LoVo (cell line): ENCODE measurements at regions not wholly inside any gene's neighbourhood (a gene's known extent, or its start where the extent isn't known, plus 50 kb on each side); places are given as distances from the start of the nearest gene placed in this dataset.
A peak's percentile ranks its signal among the peaks of the same experiment; 100 is the strongest.

Source experiments
- DNase-seq: peaks from one replicate; pipeline ENCODE4 v3.0.0-alpha.2; 2016; ENCODE audit warnings: low spot score

GRCh38 chr22:49481659-49482399 lies 345.8 kb downstream of the BRD1 start:
- DNase-seq: no peak

GRCh38 chr22:49480896-49481658 lies 346.6 kb downstream of the BRD1 start:
- DNase-seq: no peak

DNA sequence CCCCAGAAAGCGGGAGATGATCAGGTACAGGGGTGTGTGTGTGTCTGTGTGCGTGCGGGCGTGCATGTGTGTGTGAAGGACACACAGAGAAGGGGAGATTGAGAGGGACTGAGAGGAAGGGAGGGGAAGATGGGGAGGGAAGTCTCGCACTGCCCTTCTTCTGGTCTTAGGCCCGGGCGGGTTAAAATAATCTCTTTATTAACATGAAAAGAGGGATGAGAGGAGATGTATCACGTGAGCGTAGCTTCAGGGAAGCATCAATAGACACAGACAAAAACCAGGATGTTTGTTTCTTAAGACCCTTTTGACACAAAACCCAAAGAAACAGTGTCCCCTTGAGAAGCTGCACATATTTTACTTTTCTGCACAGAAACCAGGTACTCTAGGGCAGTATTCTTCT lies 347.3 kb downstream of the BRD1 start:
- DNase-seq: no peak

- DNase-seq: no peak
Observed at GRCh38 chr22:49479566-49479965, 348.1 kb downstream of the BRD1 start.

GRCh38 chr22:49476800-49477400 lies 350.8 kb downstream of the BRD1 start:
- no peak for DNase-seq

DNA sequence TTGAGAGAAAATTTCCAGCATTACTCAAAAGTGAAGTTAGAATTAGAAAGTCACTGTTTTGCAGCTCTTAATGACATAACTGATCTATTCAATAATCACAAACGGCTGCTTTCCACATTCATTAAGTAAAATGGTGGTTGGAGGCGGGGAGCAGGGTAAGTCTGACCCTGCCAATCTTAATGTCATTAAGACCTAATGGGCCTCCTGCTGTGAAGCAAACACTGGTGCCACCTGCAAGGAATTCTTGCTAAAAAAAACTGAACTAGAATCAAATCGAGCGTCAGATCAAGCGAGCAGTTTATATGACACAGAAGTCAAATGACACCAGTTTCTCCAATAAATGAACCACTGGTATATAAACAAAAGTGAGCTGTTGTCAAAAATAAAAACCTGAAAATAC lies 351.5 kb downstream of the BRD1 start:
- DNase-seq: no peak

DNA sequence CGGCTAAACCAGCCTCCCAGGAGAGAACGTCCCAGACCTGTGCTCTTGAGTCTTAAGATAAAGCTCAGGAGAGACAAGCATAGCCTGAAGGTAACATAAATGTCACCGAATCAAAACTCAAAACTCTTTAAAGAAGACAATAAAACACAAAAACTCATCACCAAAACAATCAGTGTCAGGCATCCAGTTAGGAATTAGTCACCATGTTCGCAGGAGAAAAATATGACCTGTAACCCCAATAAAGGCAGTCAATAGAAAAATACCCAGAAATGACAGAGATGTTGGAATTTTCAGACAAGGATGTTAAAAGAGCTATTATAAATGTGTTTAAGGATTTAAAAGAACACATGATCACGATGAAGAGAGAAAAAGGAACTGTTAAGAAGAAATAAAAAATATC lies 352.4 kb downstream of the BRD1 start:
- DNase-seq: no peak

DNA sequence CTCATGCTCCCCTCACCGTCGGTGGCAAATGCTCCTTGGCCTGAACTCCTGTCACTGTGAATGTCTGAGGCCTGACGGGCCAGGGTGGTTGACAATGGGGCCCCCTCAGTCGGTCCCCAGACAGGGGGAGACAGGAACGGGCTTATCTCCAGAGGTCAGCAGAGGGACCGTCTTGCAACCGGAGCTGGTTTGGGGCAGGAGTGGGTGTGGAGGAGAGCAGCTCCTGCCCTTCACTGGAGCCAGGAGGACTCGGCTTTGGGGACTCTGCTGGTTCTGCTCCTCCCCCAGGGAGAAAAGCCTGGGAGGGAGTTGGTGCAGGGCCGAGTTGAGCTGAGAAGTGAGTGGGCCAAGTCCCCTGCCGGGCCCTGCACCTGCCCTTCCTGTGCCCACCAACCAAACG lies 354.4 kb downstream of the BRD1 start:
- DNase-seq: no peak

GRCh38 chr22:49470741-49471503 lies 356.8 kb downstream of the BRD1 start:
- DNase-seq: no peak

GRCh38 chr22:49469896-49470740 lies 357.6 kb downstream of the BRD1 start:
- DNase-seq: no peak

- no peak for DNase-seq
Observed at GRCh38 chr22:49468487-49469198, 359.0 kb downstream of the BRD1 start.

DNA sequence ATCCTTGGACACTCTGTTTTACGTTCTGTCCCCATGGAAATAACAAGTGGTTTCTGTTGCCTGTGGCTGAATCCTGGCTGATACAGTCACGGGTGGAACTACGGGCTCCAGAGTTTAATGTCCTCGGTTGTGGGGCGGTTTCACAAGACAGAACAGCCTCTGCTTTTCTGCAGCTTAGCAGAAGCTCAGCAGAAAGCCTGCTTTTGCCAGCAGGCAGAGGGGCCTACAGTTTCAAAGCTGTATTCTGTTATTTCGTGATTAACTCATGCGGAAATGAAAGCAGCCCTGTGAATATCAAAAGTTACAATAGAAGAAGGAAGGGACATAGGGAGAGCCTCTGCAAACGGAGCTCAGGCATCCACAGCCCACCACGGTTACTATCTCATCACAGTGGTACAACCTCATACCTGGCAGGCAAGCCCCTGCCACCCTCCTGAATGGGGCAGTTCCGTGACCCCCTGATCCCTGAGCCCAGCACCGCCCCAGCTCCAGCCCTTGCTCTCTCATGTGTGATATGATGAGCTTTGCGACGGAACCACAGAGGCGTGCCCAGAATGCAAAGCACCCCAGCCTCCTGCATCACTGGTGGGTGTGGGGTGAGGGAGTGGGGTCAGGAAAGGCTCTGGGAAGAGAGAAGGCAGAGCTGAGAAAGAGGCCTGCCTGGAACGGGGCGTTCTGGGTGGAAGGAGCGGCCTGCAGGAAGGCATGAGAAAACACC lies 360.6 kb downstream of the BRD1 start:
- no peak for DNase-seq

DNA sequence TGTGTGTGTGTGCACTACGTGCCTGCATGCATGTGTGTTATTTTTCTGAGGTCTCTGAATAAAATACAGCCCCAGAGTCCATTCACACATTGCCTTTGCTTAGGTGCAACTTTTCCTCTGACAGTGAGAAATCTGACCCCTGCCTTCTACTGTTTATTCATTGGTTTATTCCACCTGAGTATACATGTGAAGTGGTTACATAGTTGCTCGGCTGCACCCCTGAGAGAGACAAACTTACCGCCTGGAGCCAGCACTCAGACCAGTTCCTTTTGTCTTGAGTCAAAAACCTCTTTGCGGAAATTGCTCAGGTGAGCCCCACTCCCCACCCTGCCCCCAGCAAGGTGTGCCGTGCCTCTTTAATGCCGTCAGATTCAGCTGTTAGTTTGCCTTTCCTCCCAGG lies 363.6 kb downstream of the BRD1 start:
- DNase-seq: no peak

DNA sequence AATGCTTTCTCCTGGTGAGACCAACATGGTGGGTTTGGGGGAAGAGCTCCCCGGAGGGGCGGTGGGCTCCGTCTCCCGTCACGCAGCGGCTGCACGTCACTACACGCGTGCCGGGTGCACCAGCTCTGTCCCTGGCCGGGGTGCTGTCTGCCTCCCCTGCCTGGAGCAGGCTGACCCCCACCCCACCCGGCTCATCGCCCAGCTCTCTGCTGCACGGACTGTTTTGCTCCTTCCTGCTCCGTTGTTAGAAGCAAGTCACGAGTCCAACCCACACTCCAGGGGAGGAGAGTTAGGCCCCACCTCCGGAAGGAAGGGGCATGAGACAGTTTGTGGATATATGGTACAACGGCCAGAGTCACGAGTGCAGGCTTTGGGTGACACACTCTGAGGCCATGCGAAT lies 364.9 kb downstream of the BRD1 start:
- DNase-seq: no peak

GRCh38 chr22:49462291-49462690 lies 365.4 kb downstream of the BRD1 start:
- no peak for DNase-seq

DNA sequence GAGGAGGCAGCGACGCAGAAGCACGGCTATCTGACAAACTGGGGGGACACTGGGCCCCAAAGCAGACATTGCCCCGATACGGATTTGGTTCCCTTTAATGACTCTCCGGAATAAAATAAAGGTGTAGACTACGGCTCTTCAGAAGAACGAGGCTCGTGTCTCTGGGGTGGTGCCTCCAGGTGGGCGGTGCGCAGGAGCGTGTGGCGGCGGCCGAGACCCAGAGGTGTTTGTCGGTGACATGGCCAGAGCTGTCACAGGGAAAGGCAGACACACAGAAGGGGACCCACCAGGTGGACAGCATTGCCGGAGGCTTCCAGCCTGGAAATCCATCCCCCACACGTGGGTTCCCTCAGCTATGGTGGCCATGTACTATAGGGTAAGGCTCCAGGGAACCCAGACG lies 366.0 kb downstream of the BRD1 start:
- no peak for DNase-seq

DNA sequence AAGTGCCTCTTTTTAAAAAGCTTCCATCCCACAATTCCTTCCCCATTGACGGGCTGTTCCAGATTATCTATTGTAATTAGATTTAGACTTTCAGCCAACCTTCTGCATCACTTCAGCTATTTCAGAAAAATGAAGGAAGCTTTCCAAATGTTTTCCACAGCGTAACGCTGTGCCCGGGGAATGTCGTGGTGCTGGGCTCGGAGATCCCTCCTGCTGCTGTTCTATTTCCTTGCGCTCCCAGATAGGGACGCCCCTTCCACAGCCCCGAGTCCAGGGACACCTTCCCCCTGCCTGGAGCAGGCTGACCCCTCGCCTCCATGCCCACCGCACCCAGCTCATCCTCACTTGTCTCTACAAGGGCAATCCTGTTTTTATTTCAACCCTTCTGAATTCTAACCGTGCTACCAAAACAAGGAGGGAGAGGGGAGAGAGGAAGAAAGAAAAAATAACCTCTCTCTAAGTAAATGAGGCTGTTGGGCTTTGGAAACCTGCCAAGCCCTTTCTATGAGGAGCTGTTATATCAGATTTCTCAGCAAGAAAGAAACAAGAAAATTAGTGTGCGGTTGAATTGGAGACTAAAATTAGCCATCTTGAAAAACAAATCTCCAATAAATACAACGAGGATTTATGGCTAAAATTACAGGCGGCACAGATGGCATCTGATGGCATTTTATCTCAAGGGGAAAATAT lies 366.9 kb downstream of the BRD1 start:
- DNase-seq: no peak

GRCh38 chr22:49460091-49460490 lies 367.6 kb downstream of the BRD1 start:
- DNase-seq: no peak

- DNase-seq: peak; percentile 8
Observed at GRCh38 chr22:49458708-49459099, 369.0 kb downstream of the BRD1 start.
